HEK293T (cell line): ENCODE measurements at regions not wholly inside any gene's neighbourhood (a gene's known extent, or its start where the extent isn't known, plus 50 kb on each side); places are given as distances from the start of the nearest gene placed in this dataset.

ENCODE experiments used
- ARNT ChIP-seq: fragments of 450-650 bp; IDR thresholded peaks from 2 replicates; pipeline ENCODE4 v1.6.1; 2017; ENCODE audit warnings: mild to moderate bottlenecking
- CTBP1 ChIP-seq: fragments of 450-650 bp; IDR thresholded peaks from 2 replicates; pipeline ENCODE4 v1.6.1; 2016; ENCODE audit warnings: borderline replicate concordance
- ELF4 ChIP-seq: fragments of 450-650 bp; IDR thresholded peaks from 2 replicates; pipeline ENCODE4 v1.6.1; 2017; ENCODE audit warnings: antibody characterized with exemption
- FOXA1 ChIP-seq: fragments of 450-650 bp; IDR thresholded peaks from 2 replicates; pipeline ENCODE4 v1.6.1; 2016; ENCODE audit warnings: mild to moderate bottlenecking
- FOXK2 ChIP-seq: fragments of 450-650 bp; IDR thresholded peaks from 2 replicates; pipeline ENCODE4 v1.6.1; 2016; ENCODE audit warnings: mild to moderate bottlenecking
- FOXM1 ChIP-seq: fragments of 450-650 bp; IDR thresholded peaks from 2 replicates; pipeline ENCODE4 v1.6.1; 2017; ENCODE audit warnings: mild to moderate bottlenecking, borderline replicate concordance
- LEF1 ChIP-seq: fragments of 450-650 bp; IDR thresholded peaks from 2 replicates; pipeline ENCODE4 v1.6.1; 2017; ENCODE audit warnings: mild to moderate bottlenecking, borderline replicate concordance
- NFRKB ChIP-seq: fragments of 450-650 bp; IDR thresholded peaks from 2 replicates; pipeline ENCODE4 v1.6.1; 2016; ENCODE audit warnings: mild to moderate bottlenecking, moderate library complexity
- SP1 ChIP-seq: fragments of 450-650 bp; IDR thresholded peaks from 2 replicates; pipeline ENCODE4 v1.6.1; 2017
- TARDBP ChIP-seq: fragments of 450-650 bp; IDR thresholded peaks from 2 replicates; pipeline ENCODE4 v1.6.1; 2016
- ZNF384 ChIP-seq: fragments of 450-650 bp; IDR thresholded peaks from 2 replicates; pipeline ENCODE4 v1.6.1; 2016

GRCh38 chr10:118850418-118851061, 95.8 kb upstream of the CACUL1 start:
- no peak for TF ChIP-seq ELF4
- no peak for TF ChIP-seq CTBP1
- no peak for TF ChIP-seq ARNT
- no peak for TF ChIP-seq SP1
- TF ChIP-seq NFRKB: no peak
- TF ChIP-seq TARDBP: no peak
- no peak for TF ChIP-seq LEF1
- no peak for TF ChIP-seq FOXK2
- no peak for TF ChIP-seq ZNF384
- no peak for TF ChIP-seq FOXM1
- no peak for TF ChIP-seq FOXA1
